ENCODE measurements at regions not wholly inside any gene's neighbourhood (a gene's known extent, or its start where the extent isn't known, plus 50 kb on each side); places are given as distances from the start of the nearest gene placed in this dataset.

Small RNA genes lying in the stretch of these regions (small RNA-seq; reads per million reads assigned to genes)
- gene RN7SL496P, result 0 reads per million in 6 experiments
- gene RNU6-719P, result 0 reads per million in 6 experiments
